Lung (tissue), 11 donors: ENCODE measurements at regions not wholly inside any gene's neighbourhood (a gene's known extent, or its start where the extent isn't known, plus 50 kb on each side); places are given as distances from the start of the nearest gene placed in this dataset.

Source experiments
- ATAC-seq: fragments of 200-7000 bp; cut with Tn5 transposase; one replicate; pipeline ENCODE4 v1.9.1; 2020; ENCODE audit warnings: moderate number of reproducible peaks; ENCODE audit not compliant: insufficient read depth, low FRiP score
- DNase-seq, 3 donors: peaks; one replicate each; pipeline ENCODE4 v3.0.0-alpha.2; 2013 to 2017
- H3K27ac ChIP-seq, 2 donors: one replicate each; pipeline ENCODE4 v1.5.1; 2013; ENCODE audit warnings: mild to moderate bottlenecking in 2 of 2, moderate library complexity in 2 of 2, control low read depth in 1 of 2, inconsistent platforms in 1 of 2, low read depth in 1 of 2, low read length in 1 of 2
- H3K27me3 ChIP-seq, 3 donors: one replicate each; pipeline ENCODE4 v1.5.1; 2013; ENCODE audit warnings: low read length in 2 of 3; ENCODE audit not compliant: control insufficient read depth in 3 of 3, insufficient read depth in 3 of 3
- H3K36me3 ChIP-seq, 4 donors: one replicate each; pipeline ENCODE4 v1.5.1; 2013; ENCODE audit warnings: low read length in 4 of 4, mild to moderate bottlenecking in 1 of 4, moderate library complexity in 1 of 4; ENCODE audit not compliant: control insufficient read depth in 4 of 4, insufficient read depth in 4 of 4
- H3K4me1 ChIP-seq, 5 donors: one replicate each; pipeline ENCODE4 v1.5.1; 2013; ENCODE audit warnings: low read length in 5 of 5, mild to moderate bottlenecking in 2 of 5, moderate library complexity in 1 of 5; ENCODE audit not compliant: control insufficient read depth in 5 of 5, insufficient read depth in 5 of 5
- H3K4me3 ChIP-seq: one replicate; pipeline ENCODE4 v1.5.1; 2013; ENCODE audit warnings: mild to moderate bottlenecking, control low read depth, moderate library complexity
- H3K9ac ChIP-seq, 2 donors: one replicate each; pipeline ENCODE4 v1.5.1; 2013; ENCODE audit warnings: low read length in 2 of 2, control low read depth in 1 of 2; ENCODE audit not compliant: insufficient read depth in 1 of 2
- H3K9me3 ChIP-seq, 4 donors: one replicate each; pipeline ENCODE4 v1.5.1; 2013; ENCODE audit warnings: low read length in 3 of 4, mild to moderate bottlenecking in 1 of 4, moderate library complexity in 1 of 4; ENCODE audit not compliant: control insufficient read depth in 4 of 4, insufficient read depth in 3 of 4
- WGBS, 2 donors: extraction: QIAGEN DNeasy Blood & Tissue Kit; methylation state at CpG; one replicate each; pipeline ENCODE4 v1.1.7; 2013; 5-methylcytosine and 5-hydroxymethylcytosine counted together
- TF ChIP-seq, protein P1 (sequence below): IDR thresholded peaks from 2 replicates; pipeline ENCODE4 v1.5.1; 2012; ENCODE audit warnings: mild to moderate bottlenecking; ENCODE audit errors: control extremely low read depth, extremely low read depth
- donor health status: control.
- donor health status: control.
- donor health status: Bipolar disorder and iron deficiency.
- donor health status: healthy.
- donor health status: DM: yes; HTN: yes; CAD: no.

DNA sequence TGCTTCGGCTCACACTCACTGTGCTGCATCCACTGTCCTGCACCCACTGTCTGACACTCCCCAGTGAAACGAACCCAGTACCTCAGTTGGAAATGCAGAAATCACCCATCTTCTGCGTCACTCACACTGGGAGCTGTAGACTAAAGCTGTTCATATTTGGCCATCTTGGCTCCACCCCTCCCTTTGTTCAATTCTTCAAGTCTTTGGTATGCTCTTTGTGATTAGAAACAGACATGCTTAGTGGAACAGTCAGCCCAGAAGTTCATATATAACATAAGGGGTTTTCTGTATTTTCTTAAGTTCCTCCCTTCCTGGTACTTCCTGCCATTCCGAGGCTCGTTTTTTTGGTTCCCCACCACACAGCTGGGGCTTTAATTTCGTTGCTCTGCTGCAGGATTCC is 398.5 kb upstream of the DYNLRB2 start:
- TF ChIP-seq, protein P1, sequence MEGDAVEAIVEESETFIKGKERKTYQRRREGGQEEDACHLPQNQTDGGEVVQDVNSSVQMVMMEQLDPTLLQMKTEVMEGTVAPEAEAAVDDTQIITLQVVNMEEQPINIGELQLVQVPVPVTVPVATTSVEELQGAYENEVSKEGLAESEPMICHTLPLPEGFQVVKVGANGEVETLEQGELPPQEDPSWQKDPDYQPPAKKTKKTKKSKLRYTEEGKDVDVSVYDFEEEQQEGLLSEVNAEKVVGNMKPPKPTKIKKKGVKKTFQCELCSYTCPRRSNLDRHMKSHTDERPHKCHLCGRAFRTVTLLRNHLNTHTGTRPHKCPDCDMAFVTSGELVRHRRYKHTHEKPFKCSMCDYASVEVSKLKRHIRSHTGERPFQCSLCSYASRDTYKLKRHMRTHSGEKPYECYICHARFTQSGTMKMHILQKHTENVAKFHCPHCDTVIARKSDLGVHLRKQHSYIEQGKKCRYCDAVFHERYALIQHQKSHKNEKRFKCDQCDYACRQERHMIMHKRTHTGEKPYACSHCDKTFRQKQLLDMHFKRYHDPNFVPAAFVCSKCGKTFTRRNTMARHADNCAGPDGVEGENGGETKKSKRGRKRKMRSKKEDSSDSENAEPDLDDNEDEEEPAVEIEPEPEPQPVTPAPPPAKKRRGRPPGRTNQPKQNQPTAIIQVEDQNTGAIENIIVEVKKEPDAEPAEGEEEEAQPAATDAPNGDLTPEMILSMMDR = no peak
- ATAC-seq (no peak), DNase-seq (no peak)
- Histone ChIP-seq H3K27me3 (no peaks in the 10 kb centered on the region), H3K9ac (no peak overlapping the region), H3K27ac (no peak overlapping the region), H3K36me3 (no peaks in the 10 kb centered on the region), H3K4me1 (peaks cover 0 to 4% (median 0%) of the 10 kb centered on the region in 5 donors), H3K9me3 (peaks cover 0 to 8% (median under 1%) of the 10 kb centered on the region in 4 donors), H3K4me3 (no peak overlapping the region)
- WGBS, 2 donors = 66 to 69% methylated on average over 6 of the region's 6 CpGs

GRCh38 chr16:80129791-80130190 is 411.0 kb upstream of the DYNLRB2 start:
- 67 to 76% methylated on average over 4 of the region's 4 CpGs for WGBS, 2 donors
- Histone ChIP-seq H3K27me3 (no peaks in the 10 kb centered on the region), H3K9me3 (peaks cover 0 to 5% (median 0%) of the 10 kb centered on the region in 4 donors), H3K27ac (no peak overlapping the region), H3K36me3 (no peaks in the 10 kb centered on the region), H3K9ac (no peak overlapping the region), H3K4me3 (no peak overlapping the region), H3K4me1 (peaks cover 0 to 1% (median 0%) of the 10 kb centered on the region in 5 donors)
- TF ChIP-seq, protein P1 = no peak
- DNase-seq = no peak
- ATAC-seq = no peak

DNA sequence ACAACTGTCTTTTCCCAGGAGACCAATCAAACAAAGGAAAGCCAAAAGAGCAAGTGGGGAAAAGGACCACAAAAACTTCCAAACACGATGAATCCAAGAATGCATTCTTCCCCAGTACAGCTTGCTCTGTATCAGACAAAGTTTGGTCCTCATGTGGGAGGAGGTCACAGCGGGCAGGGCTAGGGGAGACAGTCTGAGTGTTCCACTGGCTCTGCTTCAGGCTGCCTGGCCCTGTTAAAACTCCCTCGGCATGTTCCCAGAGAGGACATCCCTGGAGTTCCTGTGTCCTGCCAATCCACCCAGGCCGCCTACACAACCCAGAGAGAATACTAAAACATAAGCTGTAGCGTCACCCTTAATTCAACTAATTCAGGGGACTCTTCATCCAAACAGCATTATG is 415.1 kb upstream of the DYNLRB2 start:
- TF ChIP-seq, protein P1 = no peak
- ATAC-seq (no peak), DNase-seq (no peak)
- WGBS, 2 donors = 83 to 97% methylated on average over 5 of the region's 5 CpGs
- no peaks in the 10 kb centered on the region for H3K27me3 ChIP-seq
- no peak overlapping the region for H3K27ac ChIP-seq
- no peak overlapping the region for H3K9ac ChIP-seq
- H3K4me1 ChIP-seq = peaks cover 1 to 17% (median 5%) of the 10 kb centered on the region in 5 donors
- no peaks in the 10 kb centered on the region for H3K36me3 ChIP-seq
- no peak overlapping the region for H3K4me3 ChIP-seq
- H3K9me3 ChIP-seq = peaks cover 0 to 2% (median 0%) of the 10 kb centered on the region in 4 donors

GRCh38 chr16:80123189-80123588 is 417.6 kb upstream of the DYNLRB2 start:
- Histone ChIP-seq H3K4me3 (no peak overlapping the region), H3K27me3 (no peaks in the 10 kb centered on the region), H3K9me3 (peaks cover 0 to 2% (median 0%) of the 10 kb centered on the region in 4 donors), H3K4me1 (peaks cover 1 to 17% (median 5%) of the 10 kb centered on the region in 5 donors), H3K9ac (no peak overlapping the region), H3K27ac (no peak overlapping the region), H3K36me3 (no peaks in the 10 kb centered on the region)
- TF ChIP-seq, protein P1 = no peak
- WGBS, 2 donors = 76 to 81% methylated on average over 1 of the region's 1 CpG
- DNase-seq (no peak), ATAC-seq (no peak)
